ENCODE measurements at regions not wholly inside any gene's neighbourhood (a gene's known extent, or its start where the extent isn't known, plus 50 kb on each side); places are given as distances from the start of the nearest gene placed in this dataset.

- TF ChIP-seq CTCF (IDR thresholded peaks at IDR 0.05) (no peak), MAX (IDR thresholded peaks at IDR 0.05; ENCODE audit: low read depth) (no peak), RAD21 (IDR thresholded peaks at IDR 0.05; ENCODE audit: low read length) (no peak), RFX5 (IDR thresholded peaks at IDR 0.05; ENCODE audit: low read length) (no peak), JUND (IDR thresholded peaks at IDR 0.05) (no peak), POLR2AphosphoS5 (IDR thresholded peaks at IDR 0.05; ENCODE audit: low read depth, low read length) (no peak), EP300 (IDR thresholded peaks at IDR 0.05; ENCODE audit: borderline replicate concordance in 1 of 2, low read depth in 1 of 2, low read length in 1 of 2) (no peak), TAF1 (IDR thresholded peaks at IDR 0.05; ENCODE audit: borderline replicate concordance, low read depth, low read length) (no peak), IRF3 (IDR thresholded peaks at IDR 0.05; ENCODE audit: low read depth, low read length) (no peak), MEF2A (IDR thresholded peaks at IDR 0.05; ENCODE audit: borderline replicate concordance, low read depth) (no peak), RCOR1 (IDR thresholded peaks at IDR 0.05; ENCODE audit: low read length) (no peak), EZH2phosphoT487 (IDR thresholded peaks at IDR 0.05; ENCODE audit: borderline replicate concordance, low read depth) (no peak)
Observed at GRCh38 chr2:207353836-207354235, 175.9 kb upstream of the CREB1 start.
